ENCODE measurements at regions not wholly inside any gene's neighbourhood (a gene's known extent, or its start where the extent isn't known, plus 50 kb on each side); places are given as distances from the start of the nearest gene placed in this dataset.

- Mint-ChIP-seq H3K9me3 (peaks cover 4% of the 10 kb centered on the region; the same call in 1 of the 2 replicates), H3K4me1 (ENCODE audit: low read depth) (no peaks in the 10 kb centered on the region), H3K4me3 (no peak overlapping the region), H3K36me3 (ENCODE audit: low read depth) (no peaks in the 10 kb centered on the region), H3K27ac (no peak overlapping the region), H3K27me3 (ENCODE audit: insufficient read depth) (no peaks in the 10 kb centered on the region)
- no peak for TF ChIP-seq CTCF (IDR thresholded peaks at IDR 0.05)
- DNase-seq = no peak
These were observed 758.5 kb upstream of the ADGRL2 start for GRCh38 chr1:81042225-81042624.

GRCh38 chr1:81034291-81034690, 766.4 kb upstream of the ADGRL2 start:
- H3K4me3 Mint-ChIP-seq = no peak overlapping the region
- no peak overlapping the region for H3K27ac Mint-ChIP-seq
- H3K4me1 Mint-ChIP-seq (ENCODE audit: low read depth) = no peaks in the 10 kb centered on the region
- TF ChIP-seq CTCF (IDR thresholded peaks at IDR 0.05) = no peak
- no peaks in the 10 kb centered on the region; the same call in 1 of the 2 replicates for H3K27me3 Mint-ChIP-seq (ENCODE audit: insufficient read depth)
- no peaks in the 10 kb centered on the region for H3K9me3 Mint-ChIP-seq
- DNase-seq = no peak
- no peaks in the 10 kb centered on the region for H3K36me3 Mint-ChIP-seq (ENCODE audit: low read depth)

GRCh38 chr1:81032973-81033425, 767.7 kb upstream of the ADGRL2 start:
- TF ChIP-seq CTCF (IDR thresholded peaks at IDR 0.05) = no peak
- Mint-ChIP-seq H3K4me3 (no peak overlapping the region), H3K27ac (no peak overlapping the region), H3K9me3 (no peaks in the 10 kb centered on the region), H3K4me1 (ENCODE audit: low read depth) (no peaks in the 10 kb centered on the region), H3K27me3 (ENCODE audit: insufficient read depth) (no peaks in the 10 kb centered on the region; the same call in 1 of the 2 replicates), H3K36me3 (ENCODE audit: low read depth) (no peaks in the 10 kb centered on the region)
- DNase-seq = no peak

- no peaks in the 10 kb centered on the region for H3K4me1 Mint-ChIP-seq (ENCODE audit: low read depth)
- no peaks in the 10 kb centered on the region; the same call in 1 of the 2 replicates for H3K27me3 Mint-ChIP-seq (ENCODE audit: insufficient read depth)
- H3K36me3 Mint-ChIP-seq (ENCODE audit: low read depth) = no peaks in the 10 kb centered on the region
- H3K27ac Mint-ChIP-seq = no peak overlapping the region
- DNase-seq = no peak
- no peaks in the 10 kb centered on the region for H3K9me3 Mint-ChIP-seq
- no peak overlapping the region for H3K4me3 Mint-ChIP-seq
- no peak for TF ChIP-seq CTCF (IDR thresholded peaks at IDR 0.05)
These were observed 768.4 kb upstream of the ADGRL2 start for GRCh38 chr1:81032374-81032773.

- Mint-ChIP-seq H3K36me3 (ENCODE audit: low read depth) (no peaks in the 10 kb centered on the region), H3K27me3 (ENCODE audit: insufficient read depth) (no peaks in the 10 kb centered on the region; the same call in 1 of the 2 replicates), H3K27ac (no peak overlapping the region), H3K4me1 (ENCODE audit: low read depth) (no peaks in the 10 kb centered on the region), H3K9me3 (no peaks in the 10 kb centered on the region), H3K4me3 (no peak overlapping the region)
- DNase-seq = no peak
- no peak for TF ChIP-seq CTCF (IDR thresholded peaks at IDR 0.05)
These were observed 770.3 kb upstream of the ADGRL2 start for GRCh38 chr1:81030441-81030840.

- no peak for TF ChIP-seq CTCF (IDR thresholded peaks at IDR 0.05)
- Mint-ChIP-seq H3K9me3 (no peaks in the 10 kb centered on the region), H3K27me3 (ENCODE audit: insufficient read depth) (peaks cover 1% of the 10 kb centered on the region; the same call in 1 of the 2 replicates), H3K4me3 (no peak overlapping the region), H3K27ac (no peak overlapping the region), H3K4me1 (ENCODE audit: low read depth) (no peaks in the 10 kb centered on the region), H3K36me3 (ENCODE audit: low read depth) (no peaks in the 10 kb centered on the region)
- DNase-seq = no peak
These were observed 771.5 kb upstream of the ADGRL2 start for GRCh38 chr1:81029266-81029665.

Data from HFFc6 (cell line).